SK-N-SH treated with all-trans-retinoic acid at 6 μM for 48 hours (cell line): ENCODE measurements at regions not wholly inside any gene's neighbourhood (a gene's known extent, or its start where the extent isn't known, plus 50 kb on each side); places are given as distances from the start of the nearest gene placed in this dataset.

ENCODE experiments used
- ARNTL ChIP-seq: fragments of 450-650 bp; formaldehyde crosslinking; IDR thresholded peaks from 2 replicates; pipeline ENCODE4 v1.5.0; 2020; ENCODE audit warnings: low read depth, mild to moderate bottlenecking, moderate library complexity, borderline replicate concordance
- CSDC2 ChIP-seq: fragments of 250-450 bp; sonication (Bioruptor Pico); IDR thresholded peaks from 2 replicates; pipeline ENCODE4 v1.5.0; 2020; ENCODE audit warnings: mild to moderate bottlenecking, moderate library complexity
- ISL1 ChIP-seq: fragments of 250-450 bp; sonication (Bioruptor Pico); IDR thresholded peaks from 2 replicates; pipeline ENCODE4 v2.1.2; 2022; ENCODE audit warnings: mild to moderate bottlenecking, moderate library complexity
- PPARA ChIP-seq: fragments of 250-450 bp; sonication (Bioruptor Pico); IDR thresholded peaks from 2 replicates; pipeline ENCODE4 v1.5.0; 2020; ENCODE audit warnings: mild to moderate bottlenecking, borderline replicate concordance
- ZFP3 ChIP-seq: fragments of 250-450 bp; sonication (Bioruptor Pico); IDR thresholded peaks from 2 replicates; pipeline ENCODE4 v1.5.0; 2020; ENCODE audit warnings: mild to moderate bottlenecking, moderate library complexity
- ZNF565 ChIP-seq: fragments of 450-650 bp; formaldehyde crosslinking; conservative IDR thresholded peaks from 2 replicates; pipeline ENCODE4 v1.5.0; 2020; ENCODE audit warnings: low read depth, mild to moderate bottlenecking, moderate library complexity
- ZNF8 ChIP-seq: fragments of 450-650 bp; formaldehyde crosslinking; IDR thresholded peaks from 2 replicates; pipeline ENCODE4 v1.5.0; 2020; ENCODE audit warnings: mild to moderate bottlenecking, moderate library complexity
- TF ChIP-seq, protein P1 (sequence below): fragments of 250-450 bp; sonication (Bioruptor Pico); IDR thresholded peaks from 2 replicates; pipeline ENCODE4 v1.5.1; 2020; ENCODE audit warnings: low read depth, mild to moderate bottlenecking, moderate library complexity
- TF ChIP-seq, protein P2 (sequence below): fragments of 250-450 bp; sonication (Bioruptor Pico); IDR thresholded peaks from 2 replicates; pipeline ENCODE4 v1.5.0; 2020; ENCODE audit warnings: mild to moderate bottlenecking, moderate library complexity

DNA sequence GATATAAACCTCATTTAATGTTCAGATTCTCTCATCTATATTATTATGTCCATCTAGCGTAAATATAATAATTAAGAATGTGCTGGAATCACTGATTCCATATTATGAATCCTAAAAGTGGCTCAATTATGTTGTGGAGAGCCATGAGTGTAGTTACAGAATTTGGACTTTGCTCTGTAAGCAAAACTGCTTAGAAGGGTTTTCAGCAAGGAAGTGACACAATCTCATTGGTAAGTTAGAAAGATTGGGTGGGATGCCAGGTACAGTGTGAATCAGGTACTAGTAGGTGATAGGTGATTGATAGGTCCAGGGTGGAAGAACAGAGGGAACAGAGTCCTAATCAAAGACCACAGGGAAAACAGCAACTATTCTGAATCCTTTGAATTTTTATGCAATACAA, 74.9 kb upstream of the ABLIM1 start:
- TF ChIP-seq ISL1 (CRISPR knock-in tag) (no peak), ZNF565 (CRISPR knock-in tag) (no peak), ARNTL (CRISPR knock-in tag) (no peak), CSDC2 (CRISPR knock-in tag) (no peak), ZNF8 (CRISPR knock-in tag) (no peak), PPARA (CRISPR knock-in tag) (no peak), ZFP3 (CRISPR knock-in tag) (no peak)
- TF ChIP-seq, protein P1, sequence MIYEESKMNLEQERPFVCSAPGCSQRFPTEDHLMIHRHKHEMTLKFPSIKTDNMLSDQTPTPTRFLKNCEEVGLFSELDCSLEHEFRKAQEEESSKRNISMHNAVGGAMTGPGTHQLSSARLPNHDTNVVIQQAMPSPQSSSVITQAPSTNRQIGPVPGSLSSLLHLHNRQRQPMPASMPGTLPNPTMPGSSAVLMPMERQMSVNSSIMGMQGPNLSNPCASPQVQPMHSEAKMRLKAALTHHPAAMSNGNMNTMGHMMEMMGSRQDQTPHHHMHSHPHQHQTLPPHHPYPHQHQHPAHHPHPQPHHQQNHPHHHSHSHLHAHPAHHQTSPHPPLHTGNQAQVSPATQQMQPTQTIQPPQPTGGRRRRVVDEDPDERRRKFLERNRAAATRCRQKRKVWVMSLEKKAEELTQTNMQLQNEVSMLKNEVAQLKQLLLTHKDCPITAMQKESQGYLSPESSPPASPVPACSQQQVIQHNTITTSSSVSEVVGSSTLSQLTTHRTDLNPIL (CRISPR knock-in tag) = no peak
- TF ChIP-seq, protein P2, sequence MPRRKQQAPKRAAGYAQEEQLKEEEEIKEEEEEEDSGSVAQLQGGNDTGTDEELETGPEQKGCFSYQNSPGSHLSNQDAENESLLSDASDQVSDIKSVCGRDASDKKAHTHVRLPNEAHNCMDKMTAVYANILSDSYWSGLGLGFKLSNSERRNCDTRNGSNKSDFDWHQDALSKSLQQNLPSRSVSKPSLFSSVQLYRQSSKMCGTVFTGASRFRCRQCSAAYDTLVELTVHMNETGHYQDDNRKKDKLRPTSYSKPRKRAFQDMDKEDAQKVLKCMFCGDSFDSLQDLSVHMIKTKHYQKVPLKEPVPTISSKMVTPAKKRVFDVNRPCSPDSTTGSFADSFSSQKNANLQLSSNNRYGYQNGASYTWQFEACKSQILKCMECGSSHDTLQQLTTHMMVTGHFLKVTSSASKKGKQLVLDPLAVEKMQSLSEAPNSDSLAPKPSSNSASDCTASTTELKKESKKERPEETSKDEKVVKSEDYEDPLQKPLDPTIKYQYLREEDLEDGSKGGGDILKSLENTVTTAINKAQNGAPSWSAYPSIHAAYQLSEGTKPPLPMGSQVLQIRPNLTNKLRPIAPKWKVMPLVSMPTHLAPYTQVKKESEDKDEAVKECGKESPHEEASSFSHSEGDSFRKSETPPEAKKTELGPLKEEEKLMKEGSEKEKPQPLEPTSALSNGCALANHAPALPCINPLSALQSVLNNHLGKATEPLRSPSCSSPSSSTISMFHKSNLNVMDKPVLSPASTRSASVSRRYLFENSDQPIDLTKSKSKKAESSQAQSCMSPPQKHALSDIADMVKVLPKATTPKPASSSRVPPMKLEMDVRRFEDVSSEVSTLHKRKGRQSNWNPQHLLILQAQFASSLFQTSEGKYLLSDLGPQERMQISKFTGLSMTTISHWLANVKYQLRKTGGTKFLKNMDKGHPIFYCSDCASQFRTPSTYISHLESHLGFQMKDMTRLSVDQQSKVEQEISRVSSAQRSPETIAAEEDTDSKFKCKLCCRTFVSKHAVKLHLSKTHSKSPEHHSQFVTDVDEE (CRISPR knock-in tag) = no peak
